K562 (cell line): ENCODE measurements at regions not wholly inside any gene's neighbourhood (a gene's known extent, or its start where the extent isn't known, plus 50 kb on each side); places are given as distances from the start of the nearest gene placed in this dataset.

ENCODE experiments used
- ATAC-seq: fragments of 200-7000 bp; cut with Tn5 transposase; 3 replicates; pipeline ENCODE4 v1.9.1; 2020; ENCODE audit warnings: moderate library complexity
- BruUV-seq: library from RNA; stranded (reverse); fragments of 400-500 nt; replicated peaks from 2 replicates; lab custom pipeline; 2021; lab: Mats Ljungman, UMichigan
- CTCF ChIA-PET: fragments of 300-600 bp; formaldehyde crosslinking; extraction: SDS; loops from one replicate; lab custom pipeline; 2021; ENCODE audit warnings: low intra/inter-chr PET ratio; lab: Yijun Ruan, JAX
- POLR2A ChIA-PET: fragments of 300-600, 350-650 bp; sonication (Branson Sonifier 250); formaldehyde crosslinking; extraction: SDS; loops from one replicate; lab custom pipeline; 2021; ENCODE audit warnings: antibody characterized with exemption, inconsistent platforms; lab: Yijun Ruan, JAX
- DNase-seq, 4 experiments: peaks; one replicate each; pipeline versions ENCODE4 v3.0.0 to v3.0.0-alpha.2; 2011 to 2018; ENCODE audit warnings: low spot score in 3 of 4, mixed read lengths in 3 of 4; ENCODE audit errors: extremely low read depth in 1 of 4
- FAIRE-seq: peaks from 2 replicates; lab custom pipeline; 2011; peaks lifted over from hg19 to GRCh38; lab: Jason Lieb, UNC
- H2AFZ ChIP-seq: 2 replicates; pipeline ENCODE4 v1.6.0; 2011; ENCODE audit warnings: low read depth, low read length, control low read depth, inconsistent platforms
- H3K27ac ChIP-seq: fragments of 200-600 bp; 3 replicates; pipeline ENCODE4 v1.8.0; 2011; ENCODE audit warnings: low read depth, mild to moderate bottlenecking, control low read depth, inconsistent platforms, low read length, moderate library complexity, mixed read lengths; ENCODE audit errors: extremely low read depth
- H3K27me3 ChIP-seq, 2 experiments: fragments of 300-600 bp in 1 of 2; 2 replicates in 1 of 2; 3 replicates in 1 of 2; pipeline versions ENCODE4 v1.6.0 to v1.8.0; 2011; ENCODE audit warnings: inconsistent platforms in 2 of 2, low read length in 2 of 2, mild to moderate bottlenecking in 1 of 2, mixed read lengths in 1 of 2, moderate library complexity in 1 of 2; ENCODE audit not compliant: control insufficient read depth in 2 of 2, insufficient read depth in 2 of 2
- H3K36me3 ChIP-seq: fragments of 300-600 bp; 3 replicates; pipeline ENCODE4 v1.8.0; 2011; ENCODE audit warnings: mild to moderate bottlenecking, low read length, inconsistent platforms; ENCODE audit not compliant: control insufficient read depth, insufficient read depth
- H3K4me1 ChIP-seq, 2 experiments: fragments of 200-600 bp in 1 of 2; replicated peaks in 1 of 2; 2 replicates in 1 of 2; 3 replicates in 1 of 2; pipeline versions ENCODE4 v1.5.1 to v1.8.0; 2011; ENCODE audit warnings: inconsistent platforms in 2 of 2, low read length in 2 of 2, mild to moderate bottlenecking in 1 of 2, mixed read lengths in 1 of 2, moderate library complexity in 1 of 2; ENCODE audit not compliant: control insufficient read depth in 2 of 2, insufficient read depth in 2 of 2
- H3K4me2 ChIP-seq: 2 replicates; pipeline ENCODE4 v1.6.1; 2011; ENCODE audit warnings: low read length, control low read depth, inconsistent platforms, mixed read lengths; ENCODE audit not compliant: insufficient read depth
- H3K4me3 ChIP-seq: fragments of 200-600 bp; sonication (generic), shearing (Covaris generic); 2 replicates; pipeline ENCODE4 v1.5.1; 2016; ENCODE audit warnings: control low read depth, inconsistent platforms
- H3K79me2 ChIP-seq: fragments of 200-600 bp; 3 replicates; pipeline ENCODE4 v1.8.0; 2011; ENCODE audit warnings: low read length, inconsistent platforms; ENCODE audit not compliant: control insufficient read depth, insufficient read depth
- H3K9ac ChIP-seq, 2 experiments: 2 replicates each; pipeline versions ENCODE4 v1.6.0 to v1.6.1; 2011; ENCODE audit warnings: low read depth in 2 of 2, low read length in 2 of 2, control low read depth in 1 of 2, inconsistent platforms in 1 of 2, mild to moderate bottlenecking in 1 of 2, mixed read lengths in 1 of 2; ENCODE audit not compliant: insufficient read depth in 1 of 2
- H3K9me1 ChIP-seq: one replicate; pipeline ENCODE4 v1.6.0; 2011; ENCODE audit warnings: inconsistent platforms, mild to moderate bottlenecking, low read length, moderate library complexity; ENCODE audit not compliant: control insufficient read depth, insufficient read depth
- H3K9me3 ChIP-seq: replicated peaks from 2 replicates; pipeline ENCODE4 v1.5.1; 2011; ENCODE audit warnings: low read depth, low read length, inconsistent platforms; ENCODE audit not compliant: control insufficient read depth, insufficient read depth
- H4K20me1 ChIP-seq: replicated peaks from 2 replicates; pipeline ENCODE4 v1.6.1; 2011; ENCODE audit warnings: low read length, inconsistent platforms, mixed read lengths; ENCODE audit not compliant: control insufficient read depth, insufficient read depth
- ATF1 ChIP-seq, 2 experiments: fragments of 450-650 bp in 1 of 2; IDR thresholded peaks; 2 replicates each; pipeline ENCODE4 v1.6.1; 2016; ENCODE audit warnings: missing compliant biosample characterization in 1 of 2, missing genetic modification characterization in 1 of 2
- GTF2E2 ChIP-seq: fragments of 200-800 bp; sonication (Bioruptor generic); IDR thresholded peaks from 2 replicates; pipeline ENCODE4 v1.6.1; 2016; ENCODE audit warnings: missing genetic modification characterization, missing compliant biosample characterization
- PATZ1 ChIP-seq: fragments of 250-450 bp; sonication (Bioruptor Pico); IDR thresholded peaks from 2 replicates; pipeline ENCODE4 v1.5.0; 2020; ENCODE audit warnings: mild to moderate bottlenecking, borderline replicate concordance
- RFX1 ChIP-seq: fragments of 450-650 bp; IDR thresholded peaks from 2 replicates; pipeline ENCODE4 v1.6.1; 2016; ENCODE audit warnings: mild to moderate bottlenecking, moderate library complexity
- ZBTB8A ChIP-seq: fragments of 450-650 bp; IDR thresholded peaks from 2 replicates; pipeline ENCODE4 v1.6.1; 2018; ENCODE audit warnings: mild to moderate bottlenecking, moderate library complexity; ENCODE audit not compliant: partially characterized antibody
- ZFP91 ChIP-seq: sonication (generic); formaldehyde crosslinking; IDR thresholded peaks from 2 replicates; pipeline ENCODE4 v1.8.0; 2022; ENCODE audit warnings: mild to moderate bottlenecking, missing genetic modification reagents
- ZNF699 ChIP-seq: fragments of 250-450 bp; sonication (Bioruptor Pico); IDR thresholded peaks from 2 replicates; pipeline ENCODE4 v1.8.0; 2021; ENCODE audit warnings: mild to moderate bottlenecking, moderate library complexity; ENCODE audit not compliant: insufficient replicate concordance
- WGBS: fragments of 100-300 bp; shearing (Covaris generic); methylation state at CpG from one replicate; pipeline ENCODE4 v1.1.6; 2016; ENCODE audit warnings: low coverage, mixed read lengths; ENCODE audit not compliant: insufficient coverage; ENCODE audit errors: missing lambda C conversion rate; 5-methylcytosine and 5-hydroxymethylcytosine counted together
- in situ Hi-C: fragments of 300-500 bp; cut with MboI; formaldehyde crosslinking; loops from 4 replicates; pipeline ENCODE4 v1.15.0; 2018; ENCODE audit warnings: inconsistent platforms, mixed read lengths
- intact Hi-C: fragments of 100-400 bp; cut with micrococcal nuclease; formaldehyde crosslinking; loops from 2 replicates; pipeline ENCODE4 v1.14.2; 2022
- TF ChIP-seq, protein P1 (sequence below): fragments of 450-650 bp; formaldehyde crosslinking; IDR thresholded peaks from 2 replicates; pipeline ENCODE4 v1.4.0; 2022; ENCODE audit warnings: mild to moderate bottlenecking, moderate library complexity

DNA sequence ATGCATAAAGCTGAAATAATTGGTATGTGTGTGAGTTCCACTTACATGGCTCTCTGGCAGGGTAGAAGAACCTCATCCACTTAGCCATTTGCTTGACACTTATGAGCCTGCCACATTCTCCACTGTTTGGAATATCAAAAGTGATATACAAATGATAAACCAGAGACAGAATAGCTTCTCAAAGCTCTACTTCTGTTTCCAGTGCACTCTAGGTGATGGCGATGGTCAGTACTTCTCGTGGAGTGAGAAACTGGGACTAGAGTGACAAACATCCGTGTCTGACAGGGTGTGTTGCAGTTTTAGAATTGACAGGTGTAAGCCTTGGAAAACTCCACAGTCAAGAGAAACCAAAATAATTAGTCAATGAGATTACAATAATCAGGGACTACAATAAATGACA is 935.8 kb upstream of the TYRP1 start:
- 0% methylated on average over 2 of the region's 3 CpGs for WGBS
- TF ChIP-seq GTF2E2 = no peak
- no peak for TF ChIP-seq ATF1 (CRISPR knock-in tag; IDR thresholded peaks at IDR 0.05)
- no peak for TF ChIP-seq ATF1 (tag; IDR thresholded peaks at IDR 0.05)
- TF ChIP-seq RFX1 = no peak
- no peak for TF ChIP-seq ZNF699 (CRISPR knock-in tag)
- TF ChIP-seq, protein P1, sequence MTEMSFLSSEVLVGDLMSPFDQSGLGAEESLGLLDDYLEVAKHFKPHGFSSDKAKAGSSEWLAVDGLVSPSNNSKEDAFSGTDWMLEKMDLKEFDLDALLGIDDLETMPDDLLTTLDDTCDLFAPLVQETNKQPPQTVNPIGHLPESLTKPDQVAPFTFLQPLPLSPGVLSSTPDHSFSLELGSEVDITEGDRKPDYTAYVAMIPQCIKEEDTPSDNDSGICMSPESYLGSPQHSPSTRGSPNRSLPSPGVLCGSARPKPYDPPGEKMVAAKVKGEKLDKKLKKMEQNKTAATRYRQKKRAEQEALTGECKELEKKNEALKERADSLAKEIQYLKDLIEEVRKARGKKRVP (CRISPR knock-in tag) = no peak
- TF ChIP-seq ZBTB8A = no peak
- TF ChIP-seq ZFP91 (CRISPR knock-in tag) = no peak
- TF ChIP-seq PATZ1 (CRISPR knock-in tag) = no peak

More for the DNA sequence above, 935.8 kb upstream of the TYRP1 start:
- H3K9ac ChIP-seq = no peak overlapping the region
- no peaks in the 10 kb centered on the region for H3K4me1 ChIP-seq
- no peaks in the 10 kb centered on the region for H3K9me1 ChIP-seq
- no peaks in the 10 kb centered on the region for H3K9me3 ChIP-seq
- POLR2A ChIA-PET = no interaction called here
- ATAC-seq = no peak
- H2AFZ ChIP-seq = no peak overlapping the region
- no peaks in the 10 kb centered on the region for H3K36me3 ChIP-seq
- no peak overlapping the region for H3K27ac ChIP-seq
- no peaks in the 10 kb centered on the region for H4K20me1 ChIP-seq
- intact Hi-C loops (no loop called here), in situ Hi-C loops (no loop called here)
- no peak overlapping the region for H3K4me2 ChIP-seq
- CTCF ChIA-PET = no interaction called here
- no TSS peak for BruUV-seq
- no peaks in the 10 kb centered on the region for H3K27me3 ChIP-seq
- H3K4me3 ChIP-seq = no peak overlapping the region
- DNase-seq = no peak
- H3K79me2 ChIP-seq = no peaks in the 10 kb centered on the region
- no peak for FAIRE-seq
